Stimulated activated CD4-positive, alpha-beta T cell treated with anti-CD3 and anti-CD28 coated beads, Interleukin-1b, Interleukin-23, amount 100 ng/mL, for 24 hours (primary cell): ENCODE measurements at regions not wholly inside any gene's neighbourhood (a gene's known extent, or its start where the extent isn't known, plus 50 kb on each side); places are given as distances from the start of the nearest gene placed in this dataset.

Source experiments
- DNase-seq, 4 experiments: peaks; one replicate each; pipeline ENCODE4 v3.0.0-alpha.2; 2020; ENCODE audit warnings: low read depth in 4 of 4, low spot score in 1 of 4

GRCh38 chr4:62402088-62402806, 1202.1 kb downstream of the ADGRL3 start:
- no peak for DNase-seq

- no peak for DNase-seq
Observed at GRCh38 chr4:62399242-62399641, 1199.1 kb downstream of the ADGRL3 start.

DNA sequence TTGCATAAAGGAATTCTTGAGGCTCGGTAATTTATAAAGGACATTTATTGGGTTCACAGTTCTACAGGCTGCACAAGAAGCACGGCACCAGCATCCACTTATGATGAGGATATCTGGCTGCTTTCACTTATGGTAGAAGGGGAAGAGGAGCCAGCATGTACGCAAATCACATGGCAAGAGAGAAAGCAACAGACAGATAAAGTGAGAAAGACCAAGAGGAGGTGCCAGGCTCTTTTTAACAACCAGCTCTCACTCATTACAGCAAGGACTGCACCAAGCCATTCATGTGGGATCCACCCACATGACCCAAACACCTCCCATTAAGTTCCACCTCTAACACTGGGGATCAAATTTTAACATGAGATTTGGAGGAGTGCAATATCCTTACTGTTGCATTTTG, 1198.2 kb downstream of the ADGRL3 start:
- no peak for DNase-seq

GRCh38 chr4:62394766-62395165, 1194.6 kb downstream of the ADGRL3 start:
- DNase-seq, result no peak

DNA sequence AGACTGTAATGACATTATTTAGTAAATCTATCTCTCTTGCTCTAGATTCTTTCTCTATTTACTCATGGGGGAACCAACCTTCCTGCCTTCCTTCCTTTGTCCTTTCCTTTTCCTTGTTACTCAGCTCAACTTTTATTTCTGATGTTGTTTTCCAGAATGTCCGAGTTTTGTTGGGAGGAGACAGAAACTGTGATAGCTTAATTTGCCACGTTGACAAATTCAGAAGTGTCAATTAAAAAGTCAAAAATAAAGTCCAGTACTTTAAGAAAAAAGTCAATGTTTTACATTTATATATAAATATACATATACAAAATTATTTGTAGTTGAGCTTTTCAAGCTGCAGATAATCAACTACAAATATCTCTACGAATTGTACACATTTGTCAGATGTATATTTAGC, 1187.7 kb downstream of the ADGRL3 start:
- DNase-seq, result no peak

- DNase-seq, result no peak
Observed at GRCh38 chr4:62377700-62378099, 1177.6 kb downstream of the ADGRL3 start.

- no peak for DNase-seq
Observed at GRCh38 chr4:62377245-62377644, 1177.1 kb downstream of the ADGRL3 start.

GRCh38 chr4:62366939-62367338, 1166.8 kb downstream of the ADGRL3 start:
- no peak for DNase-seq

DNA sequence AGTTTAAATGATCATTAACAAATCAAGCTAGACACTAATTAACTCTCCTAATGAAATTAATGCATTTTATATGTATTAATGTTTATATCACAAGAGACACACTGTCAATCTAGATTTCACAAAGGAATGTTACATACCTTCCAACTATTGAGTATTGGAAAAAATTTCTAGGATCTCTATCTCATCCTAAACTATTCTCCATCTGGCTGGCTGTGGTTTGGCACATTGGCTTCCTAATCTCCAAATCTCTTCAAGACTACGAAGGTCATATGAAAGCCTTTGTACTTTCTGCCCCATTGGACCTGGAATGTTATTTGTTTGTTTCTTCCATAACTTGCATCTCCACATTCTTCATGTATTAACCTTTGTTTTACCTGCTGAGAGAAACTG, 1160.0 kb downstream of the ADGRL3 start:
- no peak for DNase-seq

DNA sequence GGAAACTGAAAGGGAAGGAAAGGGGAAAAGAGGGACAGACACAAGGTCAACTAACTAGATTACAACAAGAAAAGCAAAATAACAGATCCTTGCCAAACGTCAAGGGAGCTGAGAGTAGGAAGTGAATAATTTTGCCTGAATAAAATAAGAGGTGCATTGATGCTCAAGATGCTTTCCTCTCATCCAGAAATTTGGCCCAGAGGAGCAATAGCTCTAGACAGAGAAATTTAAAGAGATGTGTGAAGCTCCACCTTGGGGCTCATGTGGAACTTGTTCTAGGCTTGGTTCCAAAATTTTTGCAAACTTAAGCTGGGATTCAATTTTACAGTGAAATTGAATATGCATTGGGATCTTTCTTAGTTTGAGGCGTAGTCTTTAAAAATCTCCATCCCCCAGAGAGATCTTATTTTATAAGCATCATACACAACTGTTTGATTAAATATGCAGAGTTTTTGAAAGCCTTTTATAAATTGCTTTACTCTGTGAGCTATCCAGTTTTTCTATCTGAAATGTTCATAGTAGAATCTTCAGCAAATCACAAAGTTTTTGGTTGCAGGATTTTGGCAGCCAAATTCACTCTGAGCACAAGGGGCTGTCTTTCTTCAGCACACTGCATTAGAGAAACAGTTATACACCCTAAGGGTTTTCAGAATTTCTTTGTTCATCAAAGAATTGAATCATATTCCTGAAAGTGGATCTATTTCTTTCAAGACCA, 1159.5 kb downstream of the ADGRL3 start:
- no peak for DNase-seq

DNA sequence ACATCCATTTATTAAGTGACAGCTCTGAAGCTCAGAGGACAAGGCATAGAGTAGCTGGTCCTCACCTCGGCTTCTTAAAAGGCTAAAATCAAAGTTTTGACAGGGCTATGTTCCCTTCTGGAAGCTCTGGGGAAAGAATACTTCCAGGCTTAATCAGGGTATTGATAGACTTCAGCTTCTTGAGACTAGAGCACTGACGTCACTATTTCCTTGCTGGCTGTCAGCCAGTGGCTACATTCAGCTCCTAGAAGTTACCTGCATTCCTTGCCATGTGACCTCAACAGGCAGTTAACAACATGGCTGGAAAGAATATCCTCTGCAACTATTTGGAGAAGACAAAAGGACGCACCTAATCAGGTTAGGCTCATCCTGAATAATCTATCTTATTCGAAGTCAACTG, 1144.8 kb downstream of the ADGRL3 start:
- DNase-seq, result no peak

GRCh38 chr4:62344474-62344873, 1144.3 kb downstream of the ADGRL3 start:
- DNase-seq, result no peak

- no peak for DNase-seq
Observed at GRCh38 chr4:62342346-62342745, 1142.2 kb downstream of the ADGRL3 start.

DNA sequence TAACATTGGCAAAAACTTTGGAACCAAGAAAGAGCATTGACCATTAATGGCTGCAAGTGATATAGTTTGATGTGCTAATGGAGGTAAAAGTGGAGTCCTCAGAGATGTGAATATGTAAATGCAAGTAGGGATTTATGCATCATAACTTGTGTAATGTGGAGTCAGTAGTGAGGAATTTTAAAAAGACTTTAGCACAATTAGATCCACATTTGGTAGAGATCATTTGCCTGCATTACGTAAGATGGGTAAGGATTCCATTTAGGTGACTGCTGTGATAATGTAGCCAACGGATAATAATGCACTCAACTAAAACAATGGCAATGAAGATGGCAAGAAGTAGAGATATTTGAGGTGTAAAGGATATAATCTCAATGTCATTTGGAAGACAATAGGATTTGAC, 1128.4 kb downstream of the ADGRL3 start:
- no peak for DNase-seq

DNA sequence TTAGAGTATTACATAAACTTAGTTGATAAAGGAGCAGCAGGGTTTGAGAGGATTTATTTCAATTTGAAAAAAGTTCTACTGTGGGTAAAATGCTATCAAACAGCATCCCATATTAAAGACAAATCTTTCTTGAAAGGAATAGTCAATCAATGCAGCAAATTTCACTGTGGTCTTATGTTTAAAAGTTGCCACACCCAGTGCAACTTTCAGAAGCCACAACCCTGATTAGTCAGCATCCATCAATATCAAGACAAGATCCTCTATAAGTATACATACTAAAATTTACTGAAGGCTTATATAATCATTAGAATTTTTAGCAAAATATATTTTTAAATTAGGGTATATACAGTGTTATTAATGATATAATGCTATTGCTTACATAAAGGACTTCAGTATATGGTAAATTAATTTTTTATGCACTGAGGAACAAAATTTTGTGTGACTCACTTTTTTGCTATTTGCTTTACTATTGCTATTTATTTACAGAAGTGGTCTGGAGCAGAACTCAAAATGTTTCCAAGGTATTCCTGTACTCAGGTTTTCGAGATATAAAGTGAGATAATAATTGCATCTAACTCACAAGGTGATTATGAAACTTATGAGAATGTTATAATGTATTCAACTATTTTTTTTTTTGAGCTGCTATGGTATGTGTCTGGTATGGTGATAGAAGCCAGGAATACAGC, 1127.6 kb downstream of the ADGRL3 start:
- no peak for DNase-seq

DNA sequence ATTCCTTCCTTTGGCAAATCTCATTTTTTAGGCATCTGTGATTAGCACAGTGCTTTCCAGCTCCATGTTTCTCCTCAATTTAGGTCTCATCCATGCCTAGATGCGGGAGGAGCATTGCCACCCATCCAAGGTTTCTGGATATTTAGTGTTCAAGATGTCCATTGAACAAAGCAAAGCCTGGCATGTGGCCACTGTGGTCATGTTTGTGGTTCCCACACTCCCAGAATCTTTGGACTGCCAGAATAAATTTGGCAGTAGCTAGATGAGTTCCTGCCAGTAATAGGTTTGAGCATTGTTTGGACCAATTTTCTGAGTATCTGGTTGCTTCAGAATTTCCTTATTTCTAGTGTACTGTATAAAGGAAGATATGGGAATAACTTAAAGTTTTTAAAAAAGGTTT, 1124.1 kb downstream of the ADGRL3 start:
- no peak for DNase-seq

DNA sequence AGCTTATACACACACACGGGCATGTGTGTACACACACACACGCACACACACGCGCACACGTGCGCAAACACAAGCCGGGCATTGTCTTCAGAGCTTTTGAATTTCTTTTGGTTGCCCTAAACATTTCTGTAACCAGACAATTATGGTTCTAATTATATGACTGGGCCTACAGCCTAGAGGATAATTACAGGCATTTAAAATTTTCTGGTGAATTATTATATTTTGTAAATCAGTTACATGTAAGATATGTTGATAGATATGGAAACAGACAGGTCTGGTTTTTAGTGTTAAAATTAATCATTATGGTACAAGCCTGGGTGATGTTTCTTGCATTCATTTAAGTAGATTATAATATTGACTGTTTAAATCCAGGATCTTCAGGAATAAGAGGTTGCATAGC, 1120.5 kb downstream of the ADGRL3 start:
- no peak for DNase-seq

- no peak for DNase-seq
Observed at GRCh38 chr4:62302710-62303109, 1102.6 kb downstream of the ADGRL3 start.

GRCh38 chr4:62301500-62301899, 1101.4 kb downstream of the ADGRL3 start:
- no peak for DNase-seq

DNA sequence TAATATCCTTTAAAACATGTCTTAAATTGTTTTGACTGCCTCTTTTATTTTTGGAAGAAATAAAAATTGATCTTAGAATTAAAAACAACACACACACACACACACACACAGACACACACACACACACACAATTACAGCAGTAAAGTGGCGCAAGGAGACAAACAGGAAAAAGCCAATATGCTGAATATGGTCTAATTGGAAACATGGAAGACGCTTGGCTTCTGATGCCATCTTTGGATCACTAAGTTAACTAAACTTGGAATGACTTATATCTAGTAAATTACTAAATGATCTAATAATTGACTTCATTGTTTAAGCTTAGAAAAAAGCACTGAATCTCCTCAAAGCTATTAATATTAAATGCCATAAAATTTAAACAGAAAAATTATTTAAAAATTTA, 1093.4 kb downstream of the ADGRL3 start:
- no peak for DNase-seq

GRCh38 chr4:62292911-62293310, 1092.8 kb downstream of the ADGRL3 start:
- no peak for DNase-seq

GRCh38 chr4:62288808-62289541, 1088.8 kb downstream of the ADGRL3 start:
- no peak for DNase-seq
